Putamen (tissue), 1 donor: ENCODE measurements at regions not wholly inside any gene's neighbourhood (a gene's known extent, or its start where the extent isn't known, plus 50 kb on each side); places are given as distances from the start of the nearest gene placed in this dataset.

Experiments
- DNase-seq: peaks from one replicate; pipeline ENCODE4 v3.0.0-alpha.2; 2016; ENCODE audit warnings: low spot score

DNA sequence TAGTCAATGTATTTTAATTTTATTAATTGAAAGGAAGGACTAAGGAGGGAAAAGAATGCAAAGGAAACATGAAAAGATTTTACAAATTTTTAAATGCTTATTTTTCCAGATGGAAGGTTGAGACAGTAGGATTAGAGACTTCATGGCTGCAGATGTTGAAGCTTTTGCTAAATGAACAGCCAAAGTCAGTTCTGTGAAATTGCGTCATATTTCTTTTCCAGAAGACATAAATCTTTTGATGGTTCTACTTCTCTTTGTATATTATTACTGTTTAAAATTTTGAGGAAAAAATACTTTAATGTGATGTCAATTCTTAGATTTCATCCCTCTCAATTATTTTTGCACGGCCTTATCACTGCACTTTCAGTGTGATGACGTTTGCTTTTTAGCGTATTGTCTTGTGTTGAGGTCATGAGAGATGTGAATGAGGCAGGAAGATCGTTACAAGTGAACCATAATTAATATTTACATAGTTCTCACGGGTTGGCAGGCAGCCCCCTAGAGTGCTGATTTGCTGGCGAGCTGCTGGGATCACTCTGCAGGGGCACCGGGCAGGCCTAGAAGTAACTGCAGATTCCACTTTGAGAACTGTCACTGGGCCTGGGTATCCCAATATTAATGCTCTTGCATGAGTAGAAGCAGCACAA, 158.1 kb downstream of the TBXT start:
- DNase-seq = no peak

DNA sequence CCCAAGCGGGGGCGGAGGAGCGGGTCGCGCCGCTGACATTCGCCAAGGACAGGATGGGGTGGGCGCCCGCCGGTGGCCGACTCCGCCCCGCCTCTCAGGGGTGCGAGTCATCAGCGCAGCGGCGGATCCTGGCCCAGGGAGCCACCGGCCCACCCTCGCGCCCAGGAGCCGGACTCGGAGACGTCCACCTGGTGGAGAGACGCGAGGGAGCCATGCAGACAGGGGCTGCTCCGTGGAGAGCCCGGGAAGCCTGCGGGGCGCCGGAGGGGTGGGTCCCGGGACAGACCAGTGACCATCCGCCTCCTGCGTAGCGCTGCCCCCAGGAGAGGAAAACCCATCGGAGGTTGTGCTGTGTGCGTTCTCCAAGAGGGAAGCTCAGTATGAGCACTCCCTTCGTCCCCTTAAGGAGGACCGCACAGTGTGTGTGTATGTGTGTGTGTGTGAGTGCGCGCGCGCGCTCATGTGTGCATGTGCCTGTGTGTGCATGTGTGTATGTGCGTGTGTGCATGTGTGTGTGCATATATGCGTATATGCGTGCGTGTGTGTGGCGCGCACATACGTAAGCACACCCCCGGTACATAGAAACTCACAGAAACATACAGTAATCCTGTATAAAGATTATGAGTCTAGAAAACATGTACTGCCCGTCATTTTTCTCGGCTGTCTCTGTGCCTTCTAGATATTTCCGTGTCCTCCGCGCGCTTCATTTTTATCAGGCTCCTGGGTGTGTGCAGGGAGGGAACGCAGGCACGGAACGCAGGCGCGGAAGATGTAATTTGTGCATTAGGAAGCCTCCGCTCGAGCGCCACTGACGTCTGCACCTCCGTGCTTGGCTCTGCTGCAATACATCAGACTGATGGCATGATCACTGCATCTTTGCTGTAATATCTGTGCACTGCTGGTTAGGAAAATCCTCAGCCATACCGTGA, 158.9 kb downstream of the TBXT start:
- DNase-seq = peak; percentile 81

GRCh38 chr6:166007349-166008263, 160.0 kb downstream of the TBXT start:
- DNase-seq = peak; percentile 18

DNA sequence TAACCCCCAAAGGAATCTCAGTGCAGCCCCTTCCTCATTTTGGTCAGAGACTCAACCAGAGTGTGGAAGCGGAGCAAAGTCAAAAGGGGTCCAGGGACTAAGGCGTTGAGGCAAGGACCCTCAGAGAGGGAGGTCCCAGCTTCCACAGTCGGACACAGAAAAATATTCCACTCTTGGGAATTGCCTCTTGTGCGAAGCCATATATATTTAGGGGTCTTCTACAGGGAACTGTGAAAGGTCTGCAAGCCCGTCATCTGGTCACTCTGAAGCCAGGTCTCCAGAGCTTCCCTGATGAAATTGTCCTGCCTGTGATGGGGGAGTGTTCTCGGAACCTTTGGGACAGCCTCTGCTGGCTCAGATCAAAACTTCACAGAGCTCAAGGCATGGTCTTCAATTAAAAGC, 160.8 kb downstream of the TBXT start:
- no peak for DNase-seq

GRCh38 chr6:166005944-166006899, 161.4 kb downstream of the TBXT start:
- DNase-seq = peak; percentile 61

DNA sequence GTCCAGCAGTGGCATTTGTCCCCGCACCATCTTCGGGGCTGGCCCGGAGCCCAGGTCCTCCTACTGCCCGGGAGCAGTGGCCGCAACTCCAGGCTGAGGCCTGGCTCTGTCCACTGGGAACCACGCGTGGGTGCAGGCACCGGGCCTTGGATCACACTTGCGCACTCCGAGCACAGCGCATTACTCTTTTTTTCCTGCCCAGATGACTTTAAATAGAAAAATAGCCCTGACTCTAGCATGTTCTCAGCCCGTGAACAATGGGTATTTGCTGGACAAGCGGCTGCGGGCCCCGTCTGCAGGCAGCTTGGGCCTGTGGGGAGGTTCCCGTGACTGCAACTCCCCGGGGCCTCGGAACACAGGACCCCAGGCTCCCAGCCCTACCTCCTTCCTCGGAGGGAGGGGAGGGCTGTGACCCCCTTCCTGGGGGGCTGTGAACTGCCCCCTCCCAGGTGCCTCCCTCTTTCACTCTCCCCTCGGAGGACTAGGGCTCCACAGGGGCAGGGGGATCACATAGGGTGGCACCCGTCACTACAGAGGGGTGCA, 162.2 kb downstream of the TBXT start:
- peak; percentile 26 for DNase-seq

DNA sequence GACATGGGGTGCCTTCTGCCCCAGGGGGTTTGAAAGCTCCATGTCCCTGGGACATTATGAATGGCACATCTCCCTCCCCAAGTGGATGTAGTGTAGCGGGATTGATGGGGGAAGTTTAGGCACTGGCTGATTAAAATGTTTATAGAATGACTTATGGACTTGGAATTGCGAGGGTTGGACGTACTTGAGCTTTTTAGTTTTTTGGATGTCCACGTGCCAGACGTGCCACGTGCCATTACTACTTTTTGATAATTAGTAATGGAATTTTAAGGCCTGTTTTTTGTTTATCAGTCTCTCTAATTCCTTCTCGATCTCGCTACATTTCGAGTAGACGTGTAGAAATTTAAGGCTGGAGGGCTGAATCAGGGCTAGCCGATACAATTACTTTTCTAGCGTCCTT, 162.8 kb downstream of the TBXT start:
- no peak for DNase-seq

GRCh38 chr6:166004471-166004870, 163.2 kb downstream of the TBXT start:
- DNase-seq = no peak

DNA sequence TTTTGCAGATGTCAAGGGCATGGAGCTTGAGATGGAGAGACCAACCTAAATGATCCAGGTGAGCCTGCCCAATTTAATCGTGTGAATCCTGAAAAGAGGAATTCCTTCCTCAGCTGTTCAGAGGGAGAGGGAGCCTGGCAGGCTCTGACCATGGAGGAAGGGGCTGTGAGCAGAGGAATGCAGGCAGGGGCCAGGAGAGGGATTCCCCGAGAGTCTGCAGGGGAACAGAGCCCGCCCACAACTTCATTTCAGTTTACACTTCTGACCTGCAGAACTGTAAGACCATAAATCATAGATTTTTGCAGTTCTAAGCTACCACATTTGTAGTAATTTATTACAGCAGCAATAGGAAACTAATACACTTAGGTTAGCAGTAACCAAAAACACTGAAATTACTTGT, 164.1 kb downstream of the TBXT start:
- DNase-seq = no peak

DNA sequence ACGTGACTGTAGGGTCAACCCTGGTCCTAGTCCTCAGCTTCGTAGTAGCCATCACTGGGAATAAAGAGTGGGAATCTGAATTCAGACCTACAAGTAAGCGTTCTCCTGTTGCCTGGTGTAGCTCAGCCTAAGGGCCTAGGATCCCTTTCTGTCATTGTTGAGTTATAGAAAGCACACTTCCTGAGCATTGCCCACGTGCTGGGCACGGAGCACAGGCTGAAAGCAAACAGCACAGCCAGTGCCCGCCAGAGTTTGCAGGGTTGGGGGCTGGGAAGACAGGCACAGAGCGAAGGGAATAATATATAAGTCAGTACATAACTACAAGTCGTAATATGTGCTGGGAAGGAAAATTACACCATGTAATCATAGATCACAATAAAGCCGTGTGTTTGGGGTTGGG, 166.3 kb downstream of the TBXT start:
- DNase-seq = no peak

- DNase-seq = no peak
Measured at GRCh38 chr6:165999279-165999678, 168.4 kb downstream of the TBXT start.

DNA sequence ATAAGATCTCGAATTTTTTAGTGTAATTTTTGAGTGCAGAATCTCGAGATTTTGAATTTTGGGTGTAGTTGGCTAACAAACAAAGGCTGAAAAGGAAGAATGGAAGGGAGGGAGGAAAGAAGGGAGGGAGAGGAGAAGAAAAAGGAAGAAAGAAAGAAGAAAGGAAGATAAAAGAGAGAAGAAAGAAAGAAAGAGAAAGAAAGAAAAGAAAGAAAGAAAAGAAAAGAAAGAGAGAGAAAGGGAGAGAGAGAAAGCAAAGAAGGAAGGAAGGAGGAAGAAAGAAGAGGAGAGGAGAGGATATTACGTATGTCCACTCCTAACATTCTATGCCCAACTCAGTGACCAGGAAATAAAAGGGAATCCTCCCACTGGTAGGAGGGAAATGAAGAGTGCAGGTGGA, 169.6 kb downstream of the TBXT start:
- DNase-seq = no peak

DNA sequence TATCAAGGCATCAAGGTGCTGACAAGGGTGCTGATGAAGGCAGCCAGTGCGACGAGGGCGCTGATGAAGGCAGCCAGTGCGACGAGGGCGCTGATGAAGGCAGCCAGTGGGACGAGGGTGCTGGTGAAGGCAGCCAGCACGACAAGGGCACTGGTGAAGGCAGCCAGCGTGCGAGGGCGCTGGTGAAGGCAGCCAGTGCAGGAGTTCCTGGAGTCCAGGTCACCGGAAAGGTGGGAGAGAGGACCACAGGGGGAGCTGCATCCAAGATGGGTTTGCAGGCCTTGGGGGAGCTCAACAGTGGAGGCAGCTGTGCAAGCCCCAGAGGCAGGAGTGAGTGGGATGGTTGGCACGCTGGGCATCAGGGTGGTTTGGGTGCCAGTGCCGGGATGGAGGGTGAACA, 176.3 kb downstream of the TBXT start:
- no peak for DNase-seq

- no peak for DNase-seq
Measured at GRCh38 chr6:165990216-165990615, 177.4 kb downstream of the TBXT start.

DNA sequence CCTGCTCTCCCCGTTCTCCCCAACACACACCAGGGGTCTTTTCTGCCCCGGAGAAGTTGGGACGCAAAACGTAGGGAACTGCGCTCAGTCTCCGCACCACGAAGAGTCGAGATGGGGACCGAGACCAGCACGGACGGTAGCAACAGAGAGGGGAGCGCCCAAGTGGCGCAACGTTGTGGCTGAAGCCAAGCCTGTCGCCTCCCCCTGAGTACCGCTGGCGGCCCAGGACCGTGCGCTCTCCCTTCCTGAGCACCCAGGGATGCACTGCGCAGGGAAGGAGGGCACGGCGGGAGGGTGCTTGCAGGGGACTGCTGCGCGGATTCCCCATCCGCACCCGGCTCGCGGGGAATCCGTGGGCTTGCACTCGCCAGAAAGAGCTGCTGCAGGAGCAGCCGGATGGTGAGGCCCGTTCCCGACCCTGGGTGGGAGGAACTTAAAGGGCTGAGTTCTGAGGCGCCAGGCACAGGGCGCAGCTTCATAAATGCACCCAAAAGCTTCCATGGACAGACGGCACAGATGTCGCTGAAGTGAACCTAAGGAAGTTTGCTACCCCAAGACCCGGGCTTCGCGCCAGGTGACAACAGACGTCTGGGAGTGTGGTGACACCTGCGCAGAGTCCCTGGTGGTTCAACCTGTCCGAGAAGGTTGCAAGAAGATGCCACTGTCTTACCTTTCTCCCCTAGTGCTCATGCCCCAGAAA, 178.7 kb downstream of the TBXT start:
- DNase-seq = no peak

DNA sequence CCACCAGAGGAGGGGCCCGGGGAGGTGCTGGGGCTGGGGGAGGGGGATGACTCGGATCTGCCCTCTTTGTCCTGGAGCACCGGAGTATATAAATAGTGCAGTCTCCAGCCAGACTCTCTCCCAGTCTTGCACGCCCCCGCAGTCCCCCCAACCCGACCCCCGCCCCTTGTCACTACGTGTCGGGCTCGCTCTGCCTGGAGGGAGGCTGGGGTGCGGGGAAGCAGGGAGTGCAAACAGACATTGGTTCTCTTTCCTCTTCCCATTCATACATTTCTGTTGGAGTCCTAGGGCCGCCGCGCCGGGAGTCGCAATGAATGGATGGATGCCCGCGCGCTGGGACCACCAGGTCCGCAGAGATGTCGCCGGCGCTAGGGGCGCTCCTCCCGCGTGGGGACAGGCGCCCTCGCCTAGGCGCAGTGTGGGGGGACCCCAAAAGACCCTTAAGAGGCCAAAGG, 179.3 kb downstream of the TBXT start:
- no peak for DNase-seq

DNA sequence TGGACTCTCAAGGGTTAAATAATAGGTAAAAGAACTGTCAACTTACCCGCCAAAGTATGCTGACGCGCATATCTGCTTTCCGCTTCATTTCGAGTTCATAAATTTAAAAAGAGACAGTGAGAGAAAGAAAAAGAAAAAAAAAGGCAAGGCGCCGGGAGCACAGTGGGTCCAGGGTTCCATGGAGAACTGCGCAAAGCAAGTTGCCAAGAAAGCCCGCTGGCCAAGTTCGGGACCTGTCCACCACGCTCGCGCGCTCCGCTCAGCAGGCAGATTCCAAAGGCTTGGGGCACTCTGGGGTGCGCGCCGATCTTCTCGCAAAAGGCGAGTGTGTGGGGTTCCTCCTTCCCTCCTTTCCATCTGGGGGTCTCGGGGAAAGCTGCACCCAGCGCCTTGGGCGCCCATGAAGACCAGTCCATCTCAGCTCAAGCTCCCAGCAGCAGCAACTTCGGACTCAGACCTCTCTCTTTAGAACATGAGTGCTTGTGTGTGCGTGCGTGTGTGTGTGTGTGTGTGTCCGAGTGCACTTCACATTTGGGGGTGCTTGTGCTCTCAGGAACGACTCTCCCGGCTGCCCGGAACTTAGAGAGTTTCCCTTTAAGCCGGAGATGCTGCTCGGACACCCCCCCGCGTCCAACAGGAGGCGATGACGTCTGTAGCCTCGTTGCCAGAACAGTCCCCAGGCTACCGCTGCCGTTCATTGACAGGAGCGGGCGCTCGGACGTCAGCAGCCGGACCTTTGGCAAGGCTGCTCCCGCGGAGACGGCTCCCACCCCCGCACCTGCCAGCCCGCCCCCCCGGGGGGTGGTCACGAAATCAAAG, 180.0 kb downstream of the TBXT start:
- DNase-seq = peak; percentile 44

- no peak for DNase-seq
Measured at GRCh38 chr6:165986914-165987482, 180.7 kb downstream of the TBXT start.
